Endothelial cell of umbilical vein (primary cell): ENCODE measurements at regions not wholly inside any gene's neighbourhood (a gene's known extent, or its start where the extent isn't known, plus 50 kb on each side); places are given as distances from the start of the nearest gene placed in this dataset.

ENCODE experiments used
- JUN ChIP-seq: IDR thresholded peaks from 2 replicates; pipeline ENCODE4 v1.6.1; 2011; ENCODE audit warnings: borderline replicate concordance, low read depth; ENCODE audit not compliant: insufficient read length, insufficient read depth
- POLR2A ChIP-seq: IDR thresholded peaks from 2 replicates; pipeline ENCODE4 v1.6.1; 2012; ENCODE audit warnings: low read depth, mild to moderate bottlenecking, control low read depth, low read length
- POLR2AphosphoS5 ChIP-seq: IDR thresholded peaks from 2 replicates; pipeline ENCODE4 v1.6.1; 2012; ENCODE audit warnings: low read depth, mild to moderate bottlenecking, control low read depth, low read length, moderate library complexity; ENCODE audit not compliant: insufficient read depth
- TF ChIP-seq, protein P1 (sequence below), 2 donors: IDR thresholded peaks; 1 replicate in 1 of 2; 2 replicates in 1 of 2; pipeline ENCODE4 v1.5.1; 2011; ENCODE audit warnings: low read length in 2 of 2, mild to moderate bottlenecking in 2 of 2, moderate library complexity in 2 of 2, control low read depth in 1 of 2, inconsistent platforms in 1 of 2, low read depth in 1 of 2; ENCODE audit not compliant: insufficient read depth in 1 of 2; ENCODE audit errors: extremely low read depth in 1 of 2
- TF ChIP-seq, protein P2 (sequence below): IDR thresholded peaks from 2 replicates; pipeline ENCODE4 v1.6.1; 2011; ENCODE audit not compliant: insufficient read depth, insufficient read length

DNA sequence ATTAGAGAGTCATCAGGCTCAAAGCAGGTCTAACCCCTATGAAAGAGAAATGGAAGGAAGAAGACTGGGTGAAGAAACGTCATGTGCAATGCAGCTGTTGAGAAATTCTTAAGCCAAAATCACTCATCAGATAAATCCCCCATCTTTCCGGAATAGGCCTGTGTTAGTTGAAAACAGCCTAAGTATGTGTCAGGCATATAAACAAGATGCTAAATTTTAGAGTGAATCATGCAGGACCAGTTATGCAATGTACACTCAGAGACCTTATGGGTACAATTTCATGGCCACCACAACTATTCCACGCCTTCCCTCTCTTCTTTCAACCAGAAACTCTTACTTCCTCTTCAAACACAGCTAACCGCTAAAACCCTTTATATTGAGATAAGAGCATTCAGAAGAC is 717.7 kb upstream of the ATXN8OS start:
- TF ChIP-seq, protein P1, sequence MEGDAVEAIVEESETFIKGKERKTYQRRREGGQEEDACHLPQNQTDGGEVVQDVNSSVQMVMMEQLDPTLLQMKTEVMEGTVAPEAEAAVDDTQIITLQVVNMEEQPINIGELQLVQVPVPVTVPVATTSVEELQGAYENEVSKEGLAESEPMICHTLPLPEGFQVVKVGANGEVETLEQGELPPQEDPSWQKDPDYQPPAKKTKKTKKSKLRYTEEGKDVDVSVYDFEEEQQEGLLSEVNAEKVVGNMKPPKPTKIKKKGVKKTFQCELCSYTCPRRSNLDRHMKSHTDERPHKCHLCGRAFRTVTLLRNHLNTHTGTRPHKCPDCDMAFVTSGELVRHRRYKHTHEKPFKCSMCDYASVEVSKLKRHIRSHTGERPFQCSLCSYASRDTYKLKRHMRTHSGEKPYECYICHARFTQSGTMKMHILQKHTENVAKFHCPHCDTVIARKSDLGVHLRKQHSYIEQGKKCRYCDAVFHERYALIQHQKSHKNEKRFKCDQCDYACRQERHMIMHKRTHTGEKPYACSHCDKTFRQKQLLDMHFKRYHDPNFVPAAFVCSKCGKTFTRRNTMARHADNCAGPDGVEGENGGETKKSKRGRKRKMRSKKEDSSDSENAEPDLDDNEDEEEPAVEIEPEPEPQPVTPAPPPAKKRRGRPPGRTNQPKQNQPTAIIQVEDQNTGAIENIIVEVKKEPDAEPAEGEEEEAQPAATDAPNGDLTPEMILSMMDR (IDR thresholded peaks at IDR 0.05; ENCODE audit: extremely low read depth in 1 of 2, insufficient read depth in 1 of 2, low read depth in 1 of 2, low read length in 2 of 2), result no peak
- TF ChIP-seq, protein P2, sequence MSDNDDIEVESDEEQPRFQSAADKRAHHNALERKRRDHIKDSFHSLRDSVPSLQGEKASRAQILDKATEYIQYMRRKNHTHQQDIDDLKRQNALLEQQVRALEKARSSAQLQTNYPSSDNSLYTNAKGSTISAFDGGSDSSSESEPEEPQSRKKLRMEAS, result no peak
- TF ChIP-seq POLR2A, result no peak
- no peak for TF ChIP-seq POLR2AphosphoS5
- TF ChIP-seq JUN, result no peak
